ENCODE measurements at regions not wholly inside any gene's neighbourhood (a gene's known extent, or its start where the extent isn't known, plus 50 kb on each side); places are given as distances from the start of the nearest gene placed in this dataset.

DNA sequence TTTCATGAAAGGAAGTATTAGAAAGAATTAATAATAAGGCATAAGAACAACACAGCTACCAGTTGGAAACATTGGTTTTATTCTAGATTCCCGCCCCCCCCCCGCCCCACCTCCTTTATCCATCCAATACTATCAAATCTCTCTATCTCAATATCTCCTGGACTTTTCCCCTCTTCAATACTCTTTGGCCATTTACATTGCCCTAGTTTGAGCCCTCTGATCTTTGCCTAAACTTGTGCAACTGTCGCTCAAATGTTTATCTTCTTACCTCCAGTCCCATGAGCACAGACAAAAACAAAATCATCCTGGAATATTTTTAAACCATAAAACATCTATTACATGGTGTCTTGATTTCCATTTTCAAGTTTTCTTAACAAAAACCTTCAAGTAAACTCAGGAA lies 488.2 kb downstream of the KLHL13 start:
- POLR2A ChIA-PET: no interaction called here
- DNase-seq: no peak
- Histone ChIP-seq H3K9me3 (ENCODE audit: control insufficient read depth in 1 of 2, insufficient read depth in 1 of 2, low read length in 2 of 2) (no peaks in the 10 kb centered on the region), H3K27me3 (ENCODE audit: control insufficient read depth in 1 of 2, insufficient read depth in 2 of 2, low read length in 2 of 2) (no peaks in the 10 kb centered on the region), H3K4me3 (ENCODE audit: low read length) (no peak overlapping the region), H3K36me3 (ENCODE audit: insufficient read depth, low read length) (no peaks in the 10 kb centered on the region), H3K4me1 (ENCODE audit: insufficient read depth, low read length) (no peaks in the 10 kb centered on the region), H3K27ac (ENCODE audit: low read depth in 1 of 2, low read length in 2 of 2) (no peak overlapping the region)
- TF ChIP-seq, protein P1, sequence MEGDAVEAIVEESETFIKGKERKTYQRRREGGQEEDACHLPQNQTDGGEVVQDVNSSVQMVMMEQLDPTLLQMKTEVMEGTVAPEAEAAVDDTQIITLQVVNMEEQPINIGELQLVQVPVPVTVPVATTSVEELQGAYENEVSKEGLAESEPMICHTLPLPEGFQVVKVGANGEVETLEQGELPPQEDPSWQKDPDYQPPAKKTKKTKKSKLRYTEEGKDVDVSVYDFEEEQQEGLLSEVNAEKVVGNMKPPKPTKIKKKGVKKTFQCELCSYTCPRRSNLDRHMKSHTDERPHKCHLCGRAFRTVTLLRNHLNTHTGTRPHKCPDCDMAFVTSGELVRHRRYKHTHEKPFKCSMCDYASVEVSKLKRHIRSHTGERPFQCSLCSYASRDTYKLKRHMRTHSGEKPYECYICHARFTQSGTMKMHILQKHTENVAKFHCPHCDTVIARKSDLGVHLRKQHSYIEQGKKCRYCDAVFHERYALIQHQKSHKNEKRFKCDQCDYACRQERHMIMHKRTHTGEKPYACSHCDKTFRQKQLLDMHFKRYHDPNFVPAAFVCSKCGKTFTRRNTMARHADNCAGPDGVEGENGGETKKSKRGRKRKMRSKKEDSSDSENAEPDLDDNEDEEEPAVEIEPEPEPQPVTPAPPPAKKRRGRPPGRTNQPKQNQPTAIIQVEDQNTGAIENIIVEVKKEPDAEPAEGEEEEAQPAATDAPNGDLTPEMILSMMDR (IDR thresholded peaks at IDR 0.05): no peak
- H3K27me3 Mint-ChIP-seq: no peaks in the 10 kb centered on the region
- intact Hi-C loops (cut with DNase I, micrococcal nuclease): no loop called here
- ATAC-seq (ENCODE audit: poor library complexity): no peak
- H3K4me1 Mint-ChIP-seq (ENCODE audit: low read depth): no peaks in the 10 kb centered on the region
- H3K36me3 Mint-ChIP-seq (ENCODE audit: low read depth): no peaks in the 10 kb centered on the region
- H3K9me3 Mint-ChIP-seq: no peaks in the 10 kb centered on the region
- CTCF ChIA-PET: no interaction called here
- no peak overlapping the region for H3K4me3 Mint-ChIP-seq
- H3K27ac Mint-ChIP-seq: no peak overlapping the region

DNA sequence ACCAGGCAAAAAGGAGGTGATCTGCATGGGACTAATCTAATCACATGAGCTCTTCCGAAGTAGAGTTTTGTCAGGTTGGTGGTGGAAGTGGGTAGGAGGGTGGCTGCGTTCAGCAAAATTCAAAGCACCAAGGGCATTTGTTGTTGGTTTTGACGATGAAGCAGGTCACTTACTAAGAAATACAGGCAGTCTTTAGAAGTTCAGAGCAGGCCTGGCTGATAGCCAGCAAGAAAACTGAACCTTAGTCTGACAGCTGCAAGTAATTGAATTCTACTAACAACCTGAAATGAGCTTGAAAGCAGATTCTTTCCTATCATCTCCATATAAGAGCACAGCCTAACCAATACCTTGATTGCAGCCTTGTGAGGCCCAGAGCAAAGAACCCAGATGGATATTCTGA lies 505.8 kb downstream of the KLHL13 start:
- ChIA-PET POLR2A (no interaction called here), CTCF (no interaction called here)
- H3K36me3 Mint-ChIP-seq (ENCODE audit: low read depth): no peaks in the 10 kb centered on the region
- no peaks in the 10 kb centered on the region for H3K27me3 Mint-ChIP-seq
- Histone ChIP-seq H3K36me3 (ENCODE audit: insufficient read depth, low read length) (no peaks in the 10 kb centered on the region), H3K27ac (ENCODE audit: low read depth in 1 of 2, low read length in 2 of 2) (no peak overlapping the region), H3K9me3 (ENCODE audit: control insufficient read depth in 1 of 2, insufficient read depth in 1 of 2, low read length in 2 of 2) (no peaks in the 10 kb centered on the region), H3K4me3 (ENCODE audit: low read length) (no peak overlapping the region), H3K27me3 (ENCODE audit: control insufficient read depth in 1 of 2, insufficient read depth in 2 of 2, low read length in 2 of 2) (no peaks in the 10 kb centered on the region), H3K4me1 (ENCODE audit: insufficient read depth, low read length) (no peaks in the 10 kb centered on the region)
- TF ChIP-seq, protein P1 (IDR thresholded peaks at IDR 0.05): no peak
- H3K4me3 Mint-ChIP-seq: no peak overlapping the region
- intact Hi-C loops (cut with DNase I, micrococcal nuclease): no loop called here
- H3K27ac Mint-ChIP-seq: no peak overlapping the region
- no peaks in the 10 kb centered on the region for H3K4me1 Mint-ChIP-seq (ENCODE audit: low read depth)
- ATAC-seq (ENCODE audit: poor library complexity): no peak
- DNase-seq: no peak
- peaks cover 4% of the 10 kb centered on the region for H3K9me3 Mint-ChIP-seq

DNA sequence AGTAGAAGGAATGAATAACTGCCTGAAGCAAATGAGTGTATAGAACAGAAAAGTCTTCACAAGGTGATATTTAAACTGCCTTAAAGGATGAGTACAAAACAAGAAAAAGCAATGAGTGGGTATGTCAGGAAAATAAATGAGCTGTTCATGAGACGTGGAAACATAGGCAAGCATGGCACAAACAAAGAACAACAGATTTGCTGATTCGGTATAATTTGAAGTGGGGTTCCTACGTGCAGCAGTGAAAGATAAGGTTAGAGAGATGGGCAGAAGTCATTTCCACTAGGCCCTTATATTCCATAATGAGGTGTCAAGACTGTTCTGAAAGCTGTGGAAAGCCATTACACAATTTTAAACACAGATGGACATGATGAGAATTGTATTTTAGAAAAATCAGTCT lies 506.6 kb downstream of the KLHL13 start:
- Histone ChIP-seq H3K9me3 (ENCODE audit: control insufficient read depth in 1 of 2, insufficient read depth in 1 of 2, low read length in 2 of 2) (no peaks in the 10 kb centered on the region), H3K4me3 (ENCODE audit: low read length) (no peak overlapping the region), H3K36me3 (ENCODE audit: insufficient read depth, low read length) (no peaks in the 10 kb centered on the region), H3K27me3 (ENCODE audit: control insufficient read depth in 1 of 2, insufficient read depth in 2 of 2, low read length in 2 of 2) (no peaks in the 10 kb centered on the region), H3K4me1 (ENCODE audit: insufficient read depth, low read length) (no peaks in the 10 kb centered on the region), H3K27ac (ENCODE audit: low read depth in 1 of 2, low read length in 2 of 2) (no peak overlapping the region)
- POLR2A ChIA-PET: no interaction called here
- no peaks in the 10 kb centered on the region for H3K27me3 Mint-ChIP-seq
- peaks cover 3% of the 10 kb centered on the region for H3K9me3 Mint-ChIP-seq
- H3K4me3 Mint-ChIP-seq: no peak overlapping the region
- no peaks in the 10 kb centered on the region for H3K4me1 Mint-ChIP-seq (ENCODE audit: low read depth)
- TF ChIP-seq, protein P1 (IDR thresholded peaks at IDR 0.05): no peak
- no peaks in the 10 kb centered on the region for H3K36me3 Mint-ChIP-seq (ENCODE audit: low read depth)
- CTCF ChIA-PET: no interaction called here
- intact Hi-C loops (cut with DNase I, micrococcal nuclease): no loop called here
- no peak for DNase-seq
- H3K27ac Mint-ChIP-seq: no peak overlapping the region
- ATAC-seq (ENCODE audit: poor library complexity): no peak

All from CD4-positive, alpha-beta T cell (primary cell).